ENCODE measurements at regions not wholly inside any gene's neighbourhood (a gene's known extent, or its start where the extent isn't known, plus 50 kb on each side); places are given as distances from the start of the nearest gene placed in this dataset.

- TF ChIP-seq GATA1 (IDR thresholded peaks at IDR 0.05; ENCODE audit: low read depth, low read length): no peak
- no peak for DNase-seq
Observed at GRCh38 chr6:102355578-102355977, 962.1 kb downstream of the GRIK2 start.

- TF ChIP-seq GATA1 (IDR thresholded peaks at IDR 0.05; ENCODE audit: low read depth, low read length) (no peak), POLR2A (IDR thresholded peaks at IDR 0.05; ENCODE audit: low read length) (no peak)
- no peak for DNase-seq
Observed at GRCh38 chr6:102352552-102352951, 959.0 kb downstream of the GRIK2 start.

GRCh38 chr6:102344769-102345168, 951.3 kb downstream of the GRIK2 start:
- no peak for DNase-seq
- TF ChIP-seq GATA1 (IDR thresholded peaks at IDR 0.05; ENCODE audit: low read depth, low read length) (no peak), POLR2A (IDR thresholded peaks at IDR 0.05; ENCODE audit: low read length) (no peak)

- no peak for TF ChIP-seq POLR2A (IDR thresholded peaks at IDR 0.05; ENCODE audit: low read length)
- no peak for TF ChIP-seq GATA1 (IDR thresholded peaks at IDR 0.05; ENCODE audit: low read depth, low read length)
- no peak for DNase-seq
Observed at GRCh38 chr6:102340311-102340710, 946.8 kb downstream of the GRIK2 start.

GRCh38 chr6:102333736-102334135, 940.2 kb downstream of the GRIK2 start:
- no peak for DNase-seq
- TF ChIP-seq POLR2A (IDR thresholded peaks at IDR 0.05; ENCODE audit: low read length) (no peak), GATA1 (IDR thresholded peaks at IDR 0.05; ENCODE audit: low read depth, low read length) (no peak)

GRCh38 chr6:102327697-102328225, 934.3 kb downstream of the GRIK2 start:
- TF ChIP-seq POLR2A (IDR thresholded peaks at IDR 0.05; ENCODE audit: low read length): no peak
- no peak for TF ChIP-seq GATA1 (IDR thresholded peaks at IDR 0.05; ENCODE audit: low read depth, low read length)
- no peak for DNase-seq

GRCh38 chr6:102313699-102314098, 920.2 kb downstream of the GRIK2 start:
- no peak for DNase-seq
- no peak for TF ChIP-seq POLR2A (IDR thresholded peaks at IDR 0.05; ENCODE audit: low read length)
- TF ChIP-seq GATA1 (IDR thresholded peaks at IDR 0.05; ENCODE audit: low read depth, low read length): no peak

- no peak for DNase-seq
Observed at GRCh38 chr6:102309700-102310099, 916.2 kb downstream of the GRIK2 start.

GRCh38 chr6:102300350-102300749, 906.8 kb downstream of the GRIK2 start:
- TF ChIP-seq POLR2A (IDR thresholded peaks at IDR 0.05; ENCODE audit: low read length): no peak
- TF ChIP-seq GATA1 (IDR thresholded peaks at IDR 0.05; ENCODE audit: low read depth, low read length): no peak
- no peak for DNase-seq

More at GRCh38 chr6:102309700-102310099, 916.2 kb downstream of the GRIK2 start:
- no peak for TF ChIP-seq POLR2A (IDR thresholded peaks at IDR 0.05; ENCODE audit: low read length)
- no peak for TF ChIP-seq GATA1 (IDR thresholded peaks at IDR 0.05; ENCODE audit: low read depth, low read length)

- no peak for TF ChIP-seq POLR2A (IDR thresholded peaks at IDR 0.05; ENCODE audit: low read length)
- no peak for TF ChIP-seq GATA1 (IDR thresholded peaks at IDR 0.05; ENCODE audit: low read depth, low read length)
- no peak for DNase-seq
Observed at GRCh38 chr6:102298051-102298450, 904.5 kb downstream of the GRIK2 start.
